HEK293T (cell line): ENCODE measurements at regions not wholly inside any gene's neighbourhood (a gene's known extent, or its start where the extent isn't known, plus 50 kb on each side); places are given as distances from the start of the nearest gene placed in this dataset.

Source experiments
- CTCF ChIA-PET: fragments of 350-600 bp; formaldehyde crosslinking; extraction: SDS; loops from one replicate; lab custom pipeline; 2021; ENCODE audit warnings: antibody characterized with exemption, inconsistent platforms; lab: Yijun Ruan, JAX
- POLR2A ChIA-PET: fragments of 350-600 bp; formaldehyde crosslinking; extraction: SDS; loops from one replicate; lab custom pipeline; 2020; ENCODE audit warnings: antibody characterized with exemption, inconsistent platforms; lab: Yijun Ruan, JAX
- DNase-seq: peaks from one replicate; pipeline ENCODE4 v3.0.0; 2012; ENCODE audit warnings: mixed read lengths; ENCODE audit errors: extremely low spot score
- ARNT ChIP-seq: fragments of 450-650 bp; IDR thresholded peaks from 2 replicates; pipeline ENCODE4 v1.6.1; 2017; ENCODE audit warnings: mild to moderate bottlenecking
- BHLHE40 ChIP-seq: fragments of 450-650 bp; IDR thresholded peaks from 2 replicates; pipeline ENCODE4 v1.6.1; 2016; ENCODE audit warnings: mild to moderate bottlenecking, moderate library complexity, borderline replicate concordance
- CTBP1 ChIP-seq: fragments of 450-650 bp; IDR thresholded peaks from 2 replicates; pipeline ENCODE4 v1.6.1; 2016; ENCODE audit warnings: borderline replicate concordance
- ELF4 ChIP-seq: fragments of 450-650 bp; IDR thresholded peaks from 2 replicates; pipeline ENCODE4 v1.6.1; 2017; ENCODE audit warnings: antibody characterized with exemption
- FOXA1 ChIP-seq: fragments of 450-650 bp; IDR thresholded peaks from 2 replicates; pipeline ENCODE4 v1.6.1; 2016; ENCODE audit warnings: mild to moderate bottlenecking
- FOXK2 ChIP-seq: fragments of 450-650 bp; IDR thresholded peaks from 2 replicates; pipeline ENCODE4 v1.6.1; 2016; ENCODE audit warnings: mild to moderate bottlenecking
- FOXM1 ChIP-seq: fragments of 450-650 bp; IDR thresholded peaks from 2 replicates; pipeline ENCODE4 v1.6.1; 2017; ENCODE audit warnings: mild to moderate bottlenecking, borderline replicate concordance
- HDGF ChIP-seq: fragments of 450-650 bp; IDR thresholded peaks from 2 replicates; pipeline ENCODE4 v1.6.1; 2017; ENCODE audit warnings: antibody characterized with exemption, borderline replicate concordance
- L3MBTL2 ChIP-seq: fragments of 450-650 bp; conservative IDR thresholded peaks from 2 replicates; pipeline ENCODE4 v1.6.1; 2016; ENCODE audit warnings: mild to moderate bottlenecking
- LEF1 ChIP-seq: fragments of 450-650 bp; IDR thresholded peaks from 2 replicates; pipeline ENCODE4 v1.6.1; 2017; ENCODE audit warnings: mild to moderate bottlenecking, borderline replicate concordance
- NFRKB ChIP-seq: fragments of 450-650 bp; IDR thresholded peaks from 2 replicates; pipeline ENCODE4 v1.6.1; 2016; ENCODE audit warnings: mild to moderate bottlenecking, moderate library complexity
- PKNOX1 ChIP-seq: fragments of 450-650 bp; IDR thresholded peaks from 2 replicates; pipeline ENCODE4 v1.6.1; 2016
- SP1 ChIP-seq: fragments of 450-650 bp; IDR thresholded peaks from 2 replicates; pipeline ENCODE4 v1.6.1; 2017
- SUZ12 ChIP-seq: fragments of 450-650 bp; IDR thresholded peaks from 2 replicates; pipeline ENCODE4 v1.6.1; 2016; ENCODE audit warnings: mild to moderate bottlenecking
- TARDBP ChIP-seq: fragments of 450-650 bp; IDR thresholded peaks from 2 replicates; pipeline ENCODE4 v1.6.1; 2016
- ZNF384 ChIP-seq: fragments of 450-650 bp; IDR thresholded peaks from 2 replicates; pipeline ENCODE4 v1.6.1; 2016

- TF ChIP-seq SUZ12 (no peak), ZNF384 (no peak), CTBP1 (no peak), LEF1 (no peak), PKNOX1 (no peak), FOXA1 (no peak), FOXM1 (no peak), NFRKB (no peak), BHLHE40 (no peak), TARDBP (no peak), FOXK2 (no peak), SP1 (no peak)
- ChIA-PET POLR2A (no interaction called here), CTCF (no interaction called here)
- DNase-seq = no peak
Observed at GRCh38 chr15:93619597-93619996, 530.6 kb upstream of the RGMA start.

- POLR2A ChIA-PET = no interaction called here
- TF ChIP-seq BHLHE40 = no peak
- TF ChIP-seq HDGF = no peak
- TF ChIP-seq FOXA1 = no peak
- TF ChIP-seq ARNT = no peak
- no peak for TF ChIP-seq SP1
- TF ChIP-seq LEF1 = no peak
- TF ChIP-seq PKNOX1 = no peak
- no peak for TF ChIP-seq NFRKB
- TF ChIP-seq SUZ12 = no peak
- CTCF ChIA-PET = no interaction called here
- no peak for DNase-seq
Observed at GRCh38 chr15:93617443-93617842, 528.4 kb upstream of the RGMA start.

GRCh38 chr15:93614386-93615104, 525.5 kb upstream of the RGMA start:
- TF ChIP-seq LEF1 (no peak), FOXM1 (no peak), NFRKB (no peak), BHLHE40 (no peak), TARDBP (no peak), L3MBTL2 (no peak), ELF4 (no peak), SUZ12 (no peak), FOXA1 (no peak), SP1 (no peak), ARNT (no peak), CTBP1 (no peak), FOXK2 (no peak), HDGF (no peak), ZNF384 (no peak), PKNOX1 (no peak)

GRCh38 chr15:93613386-93613785, 524.4 kb upstream of the RGMA start:
- ChIA-PET POLR2A (no interaction called here), CTCF (no interaction called here)
- TF ChIP-seq L3MBTL2 (no peak), FOXM1 (no peak), SUZ12 (no peak), FOXK2 (no peak), LEF1 (no peak), ELF4 (no peak), NFRKB (no peak), HDGF (no peak), FOXA1 (no peak), ZNF384 (no peak), BHLHE40 (no peak), CTBP1 (no peak), PKNOX1 (no peak)
- DNase-seq = no peak

More at GRCh38 chr15:93614386-93615104, 525.5 kb upstream of the RGMA start:
- POLR2A ChIA-PET = no interaction called here
- DNase-seq = no peak
- CTCF ChIA-PET = no interaction called here

GRCh38 chr15:93612953-93613352, 523.9 kb upstream of the RGMA start:
- ChIA-PET POLR2A (no interaction called here), CTCF (no interaction called here)
- TF ChIP-seq ARNT (no peak), BHLHE40 (no peak), NFRKB (no peak), CTBP1 (no peak), HDGF (no peak), TARDBP (no peak), SUZ12 (no peak), L3MBTL2 (no peak), FOXA1 (no peak), PKNOX1 (no peak), LEF1 (no peak), ZNF384 (no peak), FOXK2 (no peak)
- no peak for DNase-seq
